Erythroblast (primary cell): ENCODE measurements at regions not wholly inside any gene's neighbourhood (a gene's known extent, or its start where the extent isn't known, plus 50 kb on each side); places are given as distances from the start of the nearest gene placed in this dataset.

Source experiments
- GATA1 ChIP-seq: IDR thresholded peaks from 2 replicates; pipeline ENCODE4 v1.6.1; 2011; ENCODE audit warnings: low read depth, mild to moderate bottlenecking, control low read depth, low read length, moderate library complexity
- POLR2A ChIP-seq: IDR thresholded peaks from 2 replicates; pipeline ENCODE4 v1.6.1; 2011; ENCODE audit warnings: mild to moderate bottlenecking, low read length

- TF ChIP-seq POLR2A (no peak), GATA1 (no peak)
Measured at GRCh38 chrX:124242131-124242530, 90.3 kb upstream of the TEX13D start.
